Glutamatergic neuron (in vitro differentiated cells): ENCODE measurements at regions not wholly inside any gene's neighbourhood (a gene's known extent, or its start where the extent isn't known, plus 50 kb on each side); places are given as distances from the start of the nearest gene placed in this dataset.
A peak's percentile ranks its signal among the peaks of the same experiment; 100 is the strongest.

Experiments used
- DNase-seq: peaks from one replicate; pipeline ENCODE4 v3.0.0; 2022
- H3K27ac Mint-ChIP-seq: one replicate; pipeline ENCODE4 v1.8.0; 2020; ENCODE audit warnings: mild to moderate bottlenecking, mixed read lengths, inconsistent platforms; ENCODE audit not compliant: unreplicated experiment
- H3K27me3 Mint-ChIP-seq: one replicate; pipeline ENCODE4 v1.8.0; 2020; ENCODE audit warnings: mild to moderate bottlenecking, moderate library complexity, mixed read lengths, inconsistent platforms; ENCODE audit not compliant: unreplicated experiment
- H3K36me3 Mint-ChIP-seq: one replicate; pipeline ENCODE4 v1.8.0; 2020; ENCODE audit warnings: mild to moderate bottlenecking, mixed read lengths, inconsistent platforms; ENCODE audit not compliant: unreplicated experiment
- H3K4me1 Mint-ChIP-seq: one replicate; pipeline ENCODE4 v1.8.0; 2020; ENCODE audit warnings: mild to moderate bottlenecking, low read depth, mixed read lengths, inconsistent platforms; ENCODE audit not compliant: unreplicated experiment
- H3K4me3 Mint-ChIP-seq: one replicate; pipeline ENCODE4 v1.8.0; 2020; ENCODE audit warnings: mild to moderate bottlenecking, mixed read lengths, inconsistent platforms; ENCODE audit not compliant: unreplicated experiment
- H3K9me3 Mint-ChIP-seq: one replicate; pipeline ENCODE4 v1.8.0; 2020; ENCODE audit warnings: mild to moderate bottlenecking, moderate library complexity, mixed read lengths, inconsistent platforms; ENCODE audit not compliant: unreplicated experiment
- CTCF ChIP-seq: fragments of 200-600 bp; sonication (generic); IDR thresholded peaks from one replicate; pipeline ENCODE4 v1.5.0; 2021; ENCODE audit not compliant: partially characterized antibody, unreplicated experiment

GRCh38 chr6:4677751-4678065, 98.5 kb upstream of the CDYL start:
- Mint-ChIP-seq H3K36me3 (no peaks in the 10 kb centered on the region), H3K27ac (peak overlapping the region; percentile 22), H3K4me3 (no peak overlapping the region), H3K4me1 (peaks cover 23% of the 10 kb centered on the region), H3K27me3 (peaks cover 6% of the 10 kb centered on the region), H3K9me3 (peaks cover 13% of the 10 kb centered on the region)
- TF ChIP-seq CTCF = no peak
- no peak for DNase-seq

GRCh38 chr6:4677011-4677750, 99.0 kb upstream of the CDYL start:
- no peak for DNase-seq
- H3K27ac Mint-ChIP-seq = peak overlapping the region; percentile 22
- no peak for TF ChIP-seq CTCF
- H3K4me1 Mint-ChIP-seq = peaks cover 19% of the 10 kb centered on the region
- no peaks in the 10 kb centered on the region for H3K36me3 Mint-ChIP-seq
- H3K9me3 Mint-ChIP-seq = peaks cover 13% of the 10 kb centered on the region
- peaks cover 6% of the 10 kb centered on the region for H3K27me3 Mint-ChIP-seq
- H3K4me3 Mint-ChIP-seq = no peak overlapping the region

GRCh38 chr6:4676016-4676415, 100.2 kb upstream of the CDYL start:
- TF ChIP-seq CTCF = no peak
- H3K9me3 Mint-ChIP-seq = peaks cover 16% of the 10 kb centered on the region
- peaks cover 19% of the 10 kb centered on the region for H3K4me1 Mint-ChIP-seq
- no peaks in the 10 kb centered on the region for H3K36me3 Mint-ChIP-seq
- no peak for DNase-seq
- no peak overlapping the region for H3K27ac Mint-ChIP-seq
- no peak overlapping the region for H3K4me3 Mint-ChIP-seq
- H3K27me3 Mint-ChIP-seq = peaks cover 6% of the 10 kb centered on the region

GRCh38 chr6:4675121-4675520, 101.1 kb upstream of the CDYL start:
- DNase-seq = peak; percentile 82
- H3K4me1 Mint-ChIP-seq = peaks cover 23% of the 10 kb centered on the region
- H3K36me3 Mint-ChIP-seq = no peaks in the 10 kb centered on the region
- no peak for TF ChIP-seq CTCF
- peaks cover 6% of the 10 kb centered on the region for H3K27me3 Mint-ChIP-seq
- H3K4me3 Mint-ChIP-seq = peak overlapping the region; percentile 25
- H3K27ac Mint-ChIP-seq = peak overlapping the region; percentile 90
- peaks cover 16% of the 10 kb centered on the region for H3K9me3 Mint-ChIP-seq

- peaks cover 16% of the 10 kb centered on the region for H3K9me3 Mint-ChIP-seq
- no peak for DNase-seq
Observed at GRCh38 chr6:4673861-4674260, 102.3 kb upstream of the CDYL start.

More at GRCh38 chr6:4673861-4674260, 102.3 kb upstream of the CDYL start:
- peaks cover 26% of the 10 kb centered on the region for H3K4me1 Mint-ChIP-seq
- no peaks in the 10 kb centered on the region for H3K36me3 Mint-ChIP-seq
- no peak overlapping the region for H3K27ac Mint-ChIP-seq
- no peak for TF ChIP-seq CTCF
- H3K4me3 Mint-ChIP-seq = no peak overlapping the region
- peaks cover 8% of the 10 kb centered on the region for H3K27me3 Mint-ChIP-seq
